WI38 (cell line): ENCODE measurements at regions not wholly inside any gene's neighbourhood (a gene's known extent, or its start where the extent isn't known, plus 50 kb on each side); places are given as distances from the start of the nearest gene placed in this dataset.

ENCODE experiments used
- H3K4me3 ChIP-seq: 2 replicates; pipeline ENCODE4 v1.5.1; 2011; ENCODE audit warnings: low read depth, mild to moderate bottlenecking, control low read depth, low read length
- TF ChIP-seq, protein P1 (sequence below): IDR thresholded peaks from 2 replicates; pipeline ENCODE4 v1.5.1; 2012; ENCODE audit warnings: low read depth, mild to moderate bottlenecking, control low read depth, low read length

DNA sequence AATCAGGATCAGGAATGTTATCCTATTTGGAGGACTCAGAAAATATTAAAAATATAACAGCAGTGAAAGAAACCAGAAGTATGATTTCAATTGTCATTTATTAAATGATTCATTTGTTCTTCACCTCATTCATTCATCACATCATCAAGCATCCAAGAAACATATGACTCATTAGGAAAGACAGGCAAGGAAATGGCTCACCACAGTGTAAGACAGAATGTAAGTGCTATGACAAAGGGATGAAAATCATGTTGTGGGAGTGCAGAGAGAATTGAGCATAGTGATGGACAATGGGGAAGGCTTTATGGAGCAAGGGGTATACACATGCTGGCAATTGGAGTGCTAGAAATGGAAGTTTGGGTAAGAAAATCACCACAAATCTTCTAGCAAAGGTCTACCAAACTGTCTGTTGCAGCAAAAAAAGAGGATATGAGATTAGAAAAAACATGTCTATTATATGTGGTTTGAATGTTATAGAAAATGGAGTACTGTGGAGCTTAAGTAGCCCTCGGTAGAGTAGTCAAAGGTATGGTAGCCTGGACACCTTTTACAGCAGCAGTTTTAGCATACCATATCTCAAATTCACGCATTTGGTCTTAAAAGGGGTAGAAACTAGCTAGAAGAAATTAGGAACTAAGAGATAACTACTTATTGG is 111.1 kb upstream of the GPR149 start:
- TF ChIP-seq, protein P1, sequence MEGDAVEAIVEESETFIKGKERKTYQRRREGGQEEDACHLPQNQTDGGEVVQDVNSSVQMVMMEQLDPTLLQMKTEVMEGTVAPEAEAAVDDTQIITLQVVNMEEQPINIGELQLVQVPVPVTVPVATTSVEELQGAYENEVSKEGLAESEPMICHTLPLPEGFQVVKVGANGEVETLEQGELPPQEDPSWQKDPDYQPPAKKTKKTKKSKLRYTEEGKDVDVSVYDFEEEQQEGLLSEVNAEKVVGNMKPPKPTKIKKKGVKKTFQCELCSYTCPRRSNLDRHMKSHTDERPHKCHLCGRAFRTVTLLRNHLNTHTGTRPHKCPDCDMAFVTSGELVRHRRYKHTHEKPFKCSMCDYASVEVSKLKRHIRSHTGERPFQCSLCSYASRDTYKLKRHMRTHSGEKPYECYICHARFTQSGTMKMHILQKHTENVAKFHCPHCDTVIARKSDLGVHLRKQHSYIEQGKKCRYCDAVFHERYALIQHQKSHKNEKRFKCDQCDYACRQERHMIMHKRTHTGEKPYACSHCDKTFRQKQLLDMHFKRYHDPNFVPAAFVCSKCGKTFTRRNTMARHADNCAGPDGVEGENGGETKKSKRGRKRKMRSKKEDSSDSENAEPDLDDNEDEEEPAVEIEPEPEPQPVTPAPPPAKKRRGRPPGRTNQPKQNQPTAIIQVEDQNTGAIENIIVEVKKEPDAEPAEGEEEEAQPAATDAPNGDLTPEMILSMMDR: no peak
- H3K4me3 ChIP-seq: no peak overlapping the region

DNA sequence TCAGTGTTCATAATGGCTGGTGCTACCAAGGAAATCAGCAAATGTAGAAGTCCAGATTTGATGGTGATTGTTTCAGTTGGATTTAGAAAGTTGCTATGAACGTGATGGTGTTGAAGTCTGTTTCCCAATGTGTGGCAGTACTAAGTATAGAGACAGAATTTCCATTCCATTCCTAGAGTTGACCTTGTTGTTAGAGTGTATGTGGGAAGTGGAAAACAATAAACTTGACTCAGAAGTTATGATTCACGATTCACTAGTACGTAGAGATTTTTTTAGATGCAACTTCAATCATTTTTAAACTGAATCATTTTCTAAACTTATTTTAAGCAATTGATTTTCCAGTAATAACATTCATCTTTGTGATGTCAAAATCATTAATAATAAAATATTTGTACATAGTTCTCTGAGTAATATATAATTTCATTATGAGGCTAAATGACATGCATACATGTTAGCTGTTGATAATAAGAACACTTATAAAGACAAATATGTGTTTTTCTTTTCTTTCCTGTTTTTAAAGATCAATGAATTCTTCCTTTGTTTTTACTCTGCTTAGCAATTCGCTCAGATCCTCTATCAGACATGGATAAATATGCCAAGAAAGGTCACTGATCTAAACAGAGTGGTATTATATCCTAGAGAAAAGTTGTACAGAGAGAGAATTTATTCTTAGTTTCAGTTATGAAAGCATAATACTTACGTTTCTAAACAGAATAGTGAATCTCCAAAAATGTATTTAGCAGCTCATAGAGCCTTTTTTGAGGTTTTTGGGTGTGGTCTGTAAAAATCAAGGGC is 108.8 kb upstream of the GPR149 start:
- no peak overlapping the region for H3K4me3 ChIP-seq
- TF ChIP-seq, protein P1: no peak

DNA sequence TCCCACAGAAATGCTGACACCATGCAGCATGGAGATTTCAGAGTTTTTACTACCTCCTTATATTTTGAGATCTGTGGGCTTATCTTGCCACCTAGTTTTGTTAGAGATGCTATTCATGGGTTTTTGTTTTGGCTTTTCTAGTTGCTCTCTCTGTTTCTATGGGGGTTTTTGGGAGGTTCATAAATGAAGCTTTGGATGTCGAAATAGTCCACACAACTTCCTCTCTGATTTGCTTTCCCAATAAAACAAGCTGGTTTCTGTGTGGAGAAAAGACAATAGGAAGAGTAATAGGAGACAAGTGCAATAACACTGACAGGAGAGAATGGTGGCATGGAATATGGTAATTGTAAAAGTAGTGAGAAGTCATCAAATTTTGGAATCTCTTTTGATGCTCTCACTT is 106.8 kb upstream of the GPR149 start:
- H3K4me3 ChIP-seq: no peak overlapping the region
- TF ChIP-seq, protein P1: no peak

DNA sequence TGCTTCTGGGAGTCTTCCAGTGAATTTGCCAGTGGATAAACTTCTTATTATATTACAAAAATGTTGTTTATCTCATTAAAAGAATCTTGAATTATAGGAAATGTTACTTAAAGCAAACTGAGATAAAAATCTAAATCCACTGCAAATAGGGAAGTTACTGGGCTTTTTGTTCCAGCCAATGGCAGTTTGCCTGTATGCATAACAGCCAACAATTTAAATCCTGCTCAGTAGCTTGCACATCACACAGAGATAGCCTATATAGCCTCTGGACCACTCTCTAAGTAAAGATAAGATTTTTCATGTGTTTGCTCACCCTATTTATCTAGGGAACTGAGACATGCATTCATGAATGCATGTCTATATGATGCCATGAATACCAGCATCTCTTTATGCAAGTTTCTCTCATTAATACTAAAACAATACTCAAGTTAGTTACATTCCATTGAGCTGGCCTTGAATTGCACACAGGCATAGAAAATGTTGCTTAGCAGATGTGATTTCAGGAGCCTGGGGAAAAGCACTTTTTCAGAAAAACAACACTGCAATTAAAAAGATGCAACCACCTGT is 92.1 kb upstream of the GPR149 start:
- TF ChIP-seq, protein P1: no peak

DNA sequence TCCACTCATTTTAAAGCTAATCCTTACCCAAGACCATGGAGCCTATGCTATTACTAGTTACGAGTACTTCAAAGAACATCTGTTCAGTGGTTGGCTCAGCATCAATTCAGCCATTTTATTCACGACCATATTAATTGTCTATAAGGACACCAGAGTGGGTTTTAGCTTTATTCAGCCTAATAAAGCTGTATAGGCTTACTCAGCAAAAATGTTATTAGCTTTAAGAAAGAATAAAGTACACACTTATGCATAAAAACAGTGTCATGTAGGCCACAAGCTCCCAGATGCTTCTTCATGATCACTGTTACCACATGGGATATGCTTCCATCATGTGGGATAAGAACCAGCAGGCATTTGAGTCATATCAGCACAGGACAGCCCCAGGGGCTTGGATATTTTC is 87.4 kb upstream of the GPR149 start:
- no peak overlapping the region for H3K4me3 ChIP-seq
- TF ChIP-seq, protein P1: no peak

More for the DNA sequence above, 92.1 kb upstream of the GPR149 start:
- H3K4me3 ChIP-seq: no peak overlapping the region

DNA sequence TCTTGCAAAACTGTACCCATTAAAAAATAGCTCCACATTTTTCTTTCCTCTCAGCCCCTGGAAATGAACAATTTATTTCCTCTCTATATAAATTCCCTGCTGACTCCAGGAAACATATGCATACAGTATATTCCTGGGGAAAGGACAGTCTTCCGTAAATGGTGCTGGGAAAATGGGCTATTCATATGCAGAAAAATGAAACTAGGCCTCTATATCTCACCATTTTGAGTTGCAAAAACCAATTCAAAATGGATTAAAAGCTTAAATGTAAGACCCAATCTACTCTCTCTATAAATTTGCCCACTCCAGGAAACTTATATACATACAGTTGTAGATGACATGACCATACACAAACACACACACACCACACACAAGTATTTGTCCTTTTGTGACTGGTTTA is 85.9 kb upstream of the GPR149 start:
- TF ChIP-seq, protein P1: no peak

DNA sequence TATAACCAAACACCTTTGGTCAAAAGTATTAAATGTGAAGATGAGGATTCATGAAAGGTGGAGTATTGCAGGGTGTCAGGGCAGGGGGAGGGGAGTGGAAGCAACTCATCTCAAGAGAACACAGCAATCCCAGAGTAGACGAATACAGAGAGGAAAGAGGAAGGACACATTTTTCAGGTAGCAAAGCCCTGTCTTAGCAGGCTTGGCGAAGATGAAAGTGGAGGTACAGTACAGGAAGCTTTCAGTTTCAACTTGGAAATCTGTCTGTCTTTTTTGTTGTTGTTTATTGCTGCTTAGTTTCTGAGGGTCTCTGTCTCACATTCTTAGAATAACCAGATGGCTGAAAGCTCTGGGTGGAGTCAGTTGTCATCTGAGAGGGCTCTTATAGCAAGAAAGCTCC is 80.8 kb upstream of the GPR149 start:
- H3K4me3 ChIP-seq: no peak overlapping the region
- TF ChIP-seq, protein P1: no peak

More for the DNA sequence above, 85.9 kb upstream of the GPR149 start:
- no peak overlapping the region for H3K4me3 ChIP-seq
